Naive thymus-derived CD8-positive, alpha-beta T cell (primary cell): ENCODE measurements at regions not wholly inside any gene's neighbourhood (a gene's known extent, or its start where the extent isn't known, plus 50 kb on each side); places are given as distances from the start of the nearest gene placed in this dataset.

Experiments used
- ATAC-seq, 2 donors: fragments of 150-1000 bp; cut with Tn5 transposase in 1 of 2; sonication (Bioruptor Pico), chemical (Tn5 transposase) in 1 of 2; 1 replicate in 1 of 2; 2 replicates in 1 of 2; pipeline ENCODE4 v1.10.0; 2021; ENCODE audit warnings: mild to moderate bottlenecking in 2 of 2, moderate library complexity in 2 of 2
- POLR2A ChIA-PET: fragments of 350-600 bp; sonication (Branson Sonifier 250); formaldehyde crosslinking; loops from one replicate; lab custom pipeline; 2021; ENCODE audit warnings: antibody characterized with exemption; lab: Charles Lee
- DNase-seq, 10 donors: peaks; one replicate each; pipeline versions ENCODE4 v3.0.0 to v3.0.0-alpha.2; 2020 to 2022
- H3K27ac Mint-ChIP-seq, 10 donors: one replicate each; pipeline ENCODE4 v1.8.0; 2020 to 2022; ENCODE audit warnings: mild to moderate bottlenecking in 10 of 10, mixed read lengths in 10 of 10, moderate library complexity in 4 of 10, inconsistent platforms in 1 of 10
- H3K27me3 Mint-ChIP-seq, 5 donors: one replicate each; pipeline ENCODE4 v1.8.0; 2021 to 2022; ENCODE audit warnings: mixed read lengths in 5 of 5
- H3K36me3 Mint-ChIP-seq, 3 donors: one replicate each; pipeline ENCODE4 v1.8.0; 2020 to 2022; ENCODE audit warnings: mixed read lengths in 3 of 3, mild to moderate bottlenecking in 2 of 3, inconsistent platforms in 1 of 3
- H3K4me1 Mint-ChIP-seq, 4 donors: one replicate each; pipeline ENCODE4 v1.8.0; 2021 to 2022; ENCODE audit warnings: mixed read lengths in 4 of 4
- H3K4me3 Mint-ChIP-seq, 10 donors: one replicate each; pipeline ENCODE4 v1.8.0; 2020 to 2022; ENCODE audit warnings: mild to moderate bottlenecking in 10 of 10, mixed read lengths in 10 of 10, moderate library complexity in 6 of 10, inconsistent platforms in 1 of 10
- H3K9me3 Mint-ChIP-seq, 9 donors: one replicate each; pipeline ENCODE4 v1.8.0; 2020 to 2022; ENCODE audit warnings: mixed read lengths in 9 of 9, mild to moderate bottlenecking in 3 of 9, inconsistent platforms in 1 of 9, moderate library complexity in 1 of 9

DNA sequence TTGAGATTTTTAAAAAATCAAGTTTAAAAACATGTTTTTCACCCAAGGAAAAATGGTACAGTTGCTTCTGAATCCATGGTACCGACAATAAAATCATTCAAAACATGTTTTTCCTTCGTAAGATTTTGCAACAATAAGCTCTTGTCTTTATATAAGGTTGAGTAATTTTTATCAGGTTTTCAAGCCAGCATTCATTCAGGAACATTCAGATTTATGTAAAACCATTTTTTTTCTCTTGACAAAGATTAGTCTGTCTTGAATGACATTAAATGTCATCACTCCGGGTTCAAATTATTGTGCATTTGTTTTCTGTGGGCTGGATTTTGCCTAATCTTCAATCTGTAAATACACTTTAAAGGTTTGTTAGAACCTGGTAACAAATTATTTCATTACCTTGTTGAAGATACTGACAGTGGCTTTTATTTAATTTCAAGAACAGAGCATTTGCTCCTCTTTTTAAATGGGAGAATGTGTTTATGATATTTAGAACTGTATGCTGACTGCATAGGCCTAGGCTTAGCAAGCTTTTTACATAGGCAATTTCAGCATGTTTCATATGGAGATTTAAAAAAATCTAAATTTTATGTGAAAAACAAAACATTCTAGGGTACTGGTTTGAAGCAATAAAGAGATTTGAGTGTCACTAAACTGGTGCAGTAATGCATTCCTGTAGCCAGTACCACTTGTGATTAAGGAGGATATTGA, 336.4 kb upstream of the HAND2 start:
- peaks cover 3 to 24% (median 16%) of the 10 kb centered on the region in 9 donors for H3K9me3 Mint-ChIP-seq
- no peak for ATAC-seq
- no peaks in the 10 kb centered on the region for H3K4me1 Mint-ChIP-seq
- no peak overlapping the region for H3K27ac Mint-ChIP-seq
- no peaks in the 10 kb centered on the region for H3K27me3 Mint-ChIP-seq
- no peak overlapping the region for H3K4me3 Mint-ChIP-seq
- POLR2A ChIA-PET: no interaction called here
- peaks cover 0 to 13% (median 0%) of the 10 kb centered on the region in 3 donors for H3K36me3 Mint-ChIP-seq
- no peak for DNase-seq

- no peak overlapping the region for H3K27ac Mint-ChIP-seq
- H3K9me3 Mint-ChIP-seq: peaks cover 3 to 35% (median 16%) of the 10 kb centered on the region in 9 donors
- peaks cover 0 to 13% (median 0%) of the 10 kb centered on the region in 3 donors for H3K36me3 Mint-ChIP-seq
- no peaks in the 10 kb centered on the region for H3K4me1 Mint-ChIP-seq
- DNase-seq (no peak), ATAC-seq (no peak)
- H3K4me3 Mint-ChIP-seq: no peak overlapping the region
- H3K27me3 Mint-ChIP-seq: peaks cover 0 to 12% (median 0%) of the 10 kb centered on the region in 5 donors
- POLR2A ChIA-PET: no interaction called here
Observed at GRCh38 chr4:173862754-173863153, 332.7 kb upstream of the HAND2 start.

DNA sequence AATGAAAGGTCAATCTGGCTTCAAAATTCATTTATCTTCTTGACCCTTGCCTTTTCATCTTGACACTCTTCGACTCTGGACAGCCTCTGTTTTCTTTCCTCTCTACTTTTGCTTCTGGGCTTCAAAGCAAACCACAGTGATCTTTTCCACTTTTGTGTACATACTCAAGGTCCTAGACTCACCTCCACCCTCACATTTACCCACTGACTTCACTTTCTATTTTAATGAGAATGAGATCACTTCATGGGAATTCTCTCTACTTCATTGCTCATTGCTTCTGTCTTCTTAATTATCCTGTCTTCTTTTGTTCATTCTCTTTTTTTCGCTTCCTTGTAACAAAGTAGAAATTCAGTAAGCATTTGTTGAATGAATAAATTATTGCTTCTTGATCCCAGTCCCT, 330.1 kb upstream of the HAND2 start:
- POLR2A ChIA-PET: no interaction called here
- Mint-ChIP-seq H3K9me3 (peaks cover 3 to 34% (median 13%) of the 10 kb centered on the region in 9 donors), H3K36me3 (peaks cover 0 to 13% (median 0%) of the 10 kb centered on the region in 3 donors), H3K4me1 (no peaks in the 10 kb centered on the region), H3K27ac (no peak overlapping the region), H3K27me3 (peaks cover 0 to 14% (median 0%) of the 10 kb centered on the region in 5 donors), H3K4me3 (no peak overlapping the region)
- ATAC-seq (no peak), DNase-seq (no peak)

DNA sequence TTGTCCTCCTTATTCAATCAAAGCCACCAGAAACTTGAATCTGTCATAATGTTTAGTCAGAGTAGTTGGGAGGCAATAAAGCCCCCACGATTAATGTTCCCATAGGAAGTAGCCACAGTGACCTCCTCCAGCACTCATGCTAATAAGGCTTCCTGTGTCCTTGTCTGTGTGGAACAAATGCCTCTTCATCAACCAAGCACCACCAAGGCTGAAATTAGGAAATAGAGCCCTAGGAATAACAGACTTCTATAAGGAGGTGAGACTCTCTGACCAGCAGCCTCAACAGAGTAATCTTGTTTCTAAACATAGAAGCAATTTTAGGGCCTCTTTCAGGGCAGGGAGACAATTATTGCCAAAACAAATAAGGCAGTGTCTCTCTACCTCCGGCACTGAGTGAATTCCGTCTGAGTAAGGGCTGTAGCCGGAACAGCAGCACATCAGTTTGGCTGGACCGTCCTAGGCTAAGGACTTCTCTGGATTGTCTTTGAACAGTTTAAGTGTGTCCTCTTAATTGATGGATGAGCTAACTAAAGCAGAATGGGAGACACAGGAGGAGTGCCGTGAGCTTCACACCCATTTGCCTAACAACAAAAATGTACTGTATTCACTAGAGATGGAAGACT, 329.2 kb upstream of the HAND2 start:
- POLR2A ChIA-PET: no interaction called here
- peaks cover 0 to 5% (median 0%) of the 10 kb centered on the region in 3 donors for H3K36me3 Mint-ChIP-seq
- H3K4me1 Mint-ChIP-seq: no peaks in the 10 kb centered on the region
- no peak overlapping the region for H3K4me3 Mint-ChIP-seq
- H3K9me3 Mint-ChIP-seq: peaks cover 0 to 26% (median 8%) of the 10 kb centered on the region in 9 donors
- H3K27ac Mint-ChIP-seq: no peak overlapping the region
- ATAC-seq: no peak
- DNase-seq: no peak
- peaks cover 0 to 14% (median 0%) of the 10 kb centered on the region in 5 donors for H3K27me3 Mint-ChIP-seq

- POLR2A ChIA-PET: no interaction called here
- no peak for DNase-seq
- peaks cover 0 to 21% (median 5%) of the 10 kb centered on the region in 9 donors for H3K9me3 Mint-ChIP-seq
- H3K4me3 Mint-ChIP-seq: no peak overlapping the region
- H3K4me1 Mint-ChIP-seq: no peaks in the 10 kb centered on the region
- H3K27me3 Mint-ChIP-seq: peaks cover 0 to 14% (median 0%) of the 10 kb centered on the region in 5 donors
- H3K36me3 Mint-ChIP-seq: no peaks in the 10 kb centered on the region
- H3K27ac Mint-ChIP-seq: no peak overlapping the region
- no peak for ATAC-seq
Observed at GRCh38 chr4:173858471-173858870, 328.4 kb upstream of the HAND2 start.

- H3K4me3 Mint-ChIP-seq: no peak overlapping the region
- H3K36me3 Mint-ChIP-seq: no peaks in the 10 kb centered on the region
- H3K4me1 Mint-ChIP-seq: no peaks in the 10 kb centered on the region
- peaks cover 0 to 14% (median 0%) of the 10 kb centered on the region in 5 donors for H3K27me3 Mint-ChIP-seq
- no peak for ATAC-seq
- no peak for DNase-seq
- H3K9me3 Mint-ChIP-seq: peaks cover 0 to 18% (median 4%) of the 10 kb centered on the region in 9 donors
- POLR2A ChIA-PET: no interaction called here
- no peak overlapping the region for H3K27ac Mint-ChIP-seq
Observed at GRCh38 chr4:173857828-173858227, 327.8 kb upstream of the HAND2 start.

- Mint-ChIP-seq H3K27ac (no peak overlapping the region), H3K27me3 (peaks cover 0 to 12% (median 0%) of the 10 kb centered on the region in 5 donors), H3K36me3 (no peaks in the 10 kb centered on the region), H3K4me1 (no peaks in the 10 kb centered on the region), H3K4me3 (no peak overlapping the region), H3K9me3 (peaks cover 0 to 9% (median 2%) of the 10 kb centered on the region in 9 donors)
- ATAC-seq: no peak
- POLR2A ChIA-PET: no interaction called here
- no peak for DNase-seq
Observed at GRCh38 chr4:173855015-173855414, 325.0 kb upstream of the HAND2 start.

DNA sequence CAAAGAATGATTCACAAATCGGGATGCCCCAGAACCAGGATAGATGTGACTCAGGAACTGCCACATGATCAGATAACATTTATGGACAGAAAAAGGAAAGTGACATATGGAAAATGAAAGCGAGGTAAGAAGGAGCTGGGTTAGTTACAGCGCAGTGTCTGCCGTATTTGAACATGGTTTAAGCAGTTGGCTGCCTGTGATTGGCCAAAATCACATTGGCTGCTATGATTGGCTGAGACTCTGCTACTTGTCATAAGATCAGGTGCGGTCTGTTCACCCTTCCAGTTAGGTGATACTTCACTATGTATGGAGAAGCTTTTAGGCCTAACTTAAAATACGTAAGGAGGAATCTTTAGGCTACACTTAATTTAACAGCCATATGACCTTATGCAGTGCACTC, 322.7 kb upstream of the HAND2 start:
- POLR2A ChIA-PET: no interaction called here
- no peak overlapping the region for H3K27ac Mint-ChIP-seq

DNA sequence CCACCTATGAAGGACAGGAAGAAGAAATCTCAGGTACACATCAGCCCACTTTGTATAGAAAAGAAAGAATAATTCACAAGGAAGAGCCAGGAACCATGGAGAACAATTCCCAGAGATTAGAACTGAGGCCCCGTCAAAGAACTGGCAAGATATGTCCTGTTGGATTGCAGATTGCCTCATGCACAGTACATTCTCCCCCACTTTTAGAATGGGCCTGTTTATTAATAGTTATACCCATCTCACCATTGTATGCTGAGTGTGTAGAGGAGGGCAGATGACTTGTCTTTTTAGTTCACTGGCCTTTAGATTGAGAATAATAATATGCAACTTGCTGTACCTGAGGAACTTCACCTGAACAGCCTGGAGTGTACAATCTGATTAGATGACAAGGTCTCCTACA, 315.6 kb upstream of the HAND2 start:
- H3K4me1 Mint-ChIP-seq: no peaks in the 10 kb centered on the region

More for the DNA sequence above, 322.7 kb upstream of the HAND2 start:
- peaks cover 0 to 3% (median 0%) of the 10 kb centered on the region in 5 donors for H3K27me3 Mint-ChIP-seq
- H3K36me3 Mint-ChIP-seq: no peaks in the 10 kb centered on the region
- ATAC-seq (no peak), DNase-seq (no peak)
- H3K4me1 Mint-ChIP-seq: no peaks in the 10 kb centered on the region
- H3K9me3 Mint-ChIP-seq: peaks cover 0 to 4% (median 0%) of the 10 kb centered on the region in 9 donors
- no peak overlapping the region for H3K4me3 Mint-ChIP-seq

GRCh38 chr4:173839865-173840264, 309.8 kb upstream of the HAND2 start:
- H3K36me3 Mint-ChIP-seq: no peaks in the 10 kb centered on the region
- no peaks in the 10 kb centered on the region for H3K4me1 Mint-ChIP-seq
- peaks cover 0 to 16% (median 11%) of the 10 kb centered on the region in 9 donors for H3K9me3 Mint-ChIP-seq
- no peak for DNase-seq
- POLR2A ChIA-PET: no interaction called here
- H3K27ac Mint-ChIP-seq: no peak overlapping the region
- H3K4me3 Mint-ChIP-seq: no peak overlapping the region
- no peak for ATAC-seq
- H3K27me3 Mint-ChIP-seq: peaks cover 0 to 3% (median 0%) of the 10 kb centered on the region in 5 donors

More for the DNA sequence above, 315.6 kb upstream of the HAND2 start:
- Mint-ChIP-seq H3K9me3 (peaks cover 5 to 16% (median 11%) of the 10 kb centered on the region in 9 donors), H3K27ac (no peak overlapping the region), H3K4me3 (no peak overlapping the region), H3K36me3 (no peaks in the 10 kb centered on the region), H3K27me3 (no peaks in the 10 kb centered on the region)
- no peak for ATAC-seq
- POLR2A ChIA-PET: no interaction called here
- no peak for DNase-seq

DNA sequence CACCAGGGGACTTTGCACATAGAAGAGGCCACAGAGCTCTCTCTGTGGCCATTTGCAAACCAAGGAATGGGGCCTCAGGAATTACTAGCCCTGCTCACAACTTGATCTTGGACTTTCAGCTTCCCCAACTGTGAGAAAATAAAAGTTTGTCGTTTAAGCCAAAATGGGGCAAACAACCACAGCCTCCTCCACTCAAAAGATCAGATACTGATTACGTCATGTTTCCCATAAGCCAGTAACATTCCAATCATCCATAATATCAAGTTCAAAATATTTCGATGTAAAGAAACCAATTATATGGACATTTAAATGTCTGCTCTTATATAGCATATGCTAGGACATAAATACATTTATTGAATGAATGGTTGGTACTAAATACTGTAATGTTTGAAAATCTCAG, 307.5 kb upstream of the HAND2 start:
- no peak for DNase-seq

DNA sequence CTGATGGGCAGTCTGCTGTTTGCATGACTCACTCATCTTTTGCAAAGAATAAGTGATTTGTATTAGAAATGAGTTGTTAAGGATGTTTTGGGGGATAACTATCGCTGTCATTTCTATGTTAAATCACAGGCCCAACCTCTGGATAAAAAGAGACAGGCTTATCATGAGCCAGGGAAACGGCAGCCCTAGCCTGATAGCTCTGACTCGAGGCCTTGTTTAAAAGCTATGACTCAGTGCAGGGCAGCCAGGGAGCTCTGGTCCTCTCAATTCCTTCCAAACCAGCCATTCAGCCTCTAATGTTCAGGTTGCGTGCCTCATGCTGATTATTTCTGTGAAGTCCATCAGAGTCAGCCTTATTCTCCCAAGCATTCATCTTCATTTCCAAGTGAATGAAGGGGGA, 305.9 kb upstream of the HAND2 start:
- Mint-ChIP-seq H3K27ac (no peak overlapping the region), H3K9me3 (peaks cover 0 to 8% (median 0%) of the 10 kb centered on the region in 9 donors), H3K27me3 (peaks cover 0 to 3% (median 1%) of the 10 kb centered on the region in 5 donors), H3K4me1 (no peaks in the 10 kb centered on the region), H3K4me3 (no peak overlapping the region), H3K36me3 (no peaks in the 10 kb centered on the region)
- DNase-seq (no peak), ATAC-seq (no peak)
- POLR2A ChIA-PET: no interaction called here

More for the DNA sequence above, 307.5 kb upstream of the HAND2 start:
- POLR2A ChIA-PET: no interaction called here
- ATAC-seq: no peak
- no peaks in the 10 kb centered on the region for H3K4me1 Mint-ChIP-seq
- peaks cover 0 to 3% (median 0%) of the 10 kb centered on the region in 5 donors for H3K27me3 Mint-ChIP-seq
- no peak overlapping the region for H3K27ac Mint-ChIP-seq
- H3K36me3 Mint-ChIP-seq: no peaks in the 10 kb centered on the region
- H3K4me3 Mint-ChIP-seq: no peak overlapping the region
- H3K9me3 Mint-ChIP-seq: peaks cover 0 to 9% (median 6%) of the 10 kb centered on the region in 9 donors

GRCh38 chr4:173834151-173834550, 304.1 kb upstream of the HAND2 start:
- no peaks in the 10 kb centered on the region for H3K36me3 Mint-ChIP-seq
- ATAC-seq: no peak
- H3K4me1 Mint-ChIP-seq: no peaks in the 10 kb centered on the region
- peaks cover 0 to 8% (median 3%) of the 10 kb centered on the region in 5 donors for H3K27me3 Mint-ChIP-seq
- H3K9me3 Mint-ChIP-seq: peaks cover 0 to 21% (median 2%) of the 10 kb centered on the region in 9 donors
- POLR2A ChIA-PET: no interaction called here
- H3K27ac Mint-ChIP-seq: no peak overlapping the region
- no peak overlapping the region for H3K4me3 Mint-ChIP-seq
- no peak for DNase-seq
